ENCODE measurements at regions not wholly inside any gene's neighbourhood (a gene's known extent, or its start where the extent isn't known, plus 50 kb on each side); places are given as distances from the start of the nearest gene placed in this dataset.
A peak's percentile ranks its signal among the peaks of the same experiment; 100 is the strongest.
"Not testable (repeated sequence)": the region's sequence is repeated elsewhere in the genome, so short reads cannot be mapped to it uniquely, and the experiment has no call there.

- no peak overlapping the region for H3K4me3 ChIP-seq (ENCODE audit: low read depth, low read length)
- DNase-seq (ENCODE audit: low read depth): no peak
Observed at GRCh38 chr6:166253778-166254204, 54.4 kb downstream of the PRR18 start.

GRCh38 chr6:166253281-166253681 is 54.9 kb downstream of the PRR18 start:
- H3K4me3 ChIP-seq (ENCODE audit: low read depth, low read length): peak overlapping the region; percentile 17
- no peak for DNase-seq (ENCODE audit: low read depth)

- H3K4me3 ChIP-seq (ENCODE audit: low read depth, low read length): no peak overlapping the region
Observed at GRCh38 chr6:166252601-166253000, 55.6 kb downstream of the PRR18 start.

GRCh38 chr6:166251655-166252054 is 56.5 kb downstream of the PRR18 start:
- no peak for DNase-seq (ENCODE audit: low read depth)
- no peak overlapping the region for H3K4me3 ChIP-seq (ENCODE audit: low read depth, low read length)

More at GRCh38 chr6:166252601-166253000, 55.6 kb downstream of the PRR18 start:
- DNase-seq (ENCODE audit: low read depth): no peak

- H3K4me3 ChIP-seq (ENCODE audit: low read depth, low read length): no peak overlapping the region
- DNase-seq (ENCODE audit: low read depth): no peak
Observed at GRCh38 chr6:166251211-166251610, 57.0 kb downstream of the PRR18 start.

- DNase-seq (ENCODE audit: low read depth); H3K4me3 ChIP-seq (ENCODE audit: low read depth, low read length): not testable (repeated sequence)
Observed at GRCh38 chr6:166249061-166249785, 59.0 kb downstream of the PRR18 start.

- DNase-seq (ENCODE audit: low read depth): no peak
- H3K4me3 ChIP-seq (ENCODE audit: low read depth, low read length): no peak overlapping the region
Observed at GRCh38 chr6:166245148-166245547, 63.0 kb downstream of the PRR18 start.

- no peak for DNase-seq (ENCODE audit: low read depth)
- H3K4me3 ChIP-seq (ENCODE audit: low read depth, low read length): no peak overlapping the region
Observed at GRCh38 chr6:166244353-166245045, 63.7 kb downstream of the PRR18 start.

- H3K4me3 ChIP-seq (ENCODE audit: low read depth, low read length): no peak overlapping the region
- no peak for DNase-seq (ENCODE audit: low read depth)
Observed at GRCh38 chr6:166242888-166243287, 65.3 kb downstream of the PRR18 start.

- no peak for DNase-seq (ENCODE audit: low read depth)
- H3K4me3 ChIP-seq (ENCODE audit: low read depth, low read length): no peak overlapping the region
Observed at GRCh38 chr6:166241974-166242373, 66.2 kb downstream of the PRR18 start.

- H3K4me3 ChIP-seq (ENCODE audit: low read depth, low read length): no peak overlapping the region
- DNase-seq (ENCODE audit: low read depth): no peak
Observed at GRCh38 chr6:166240889-166241288, 67.3 kb downstream of the PRR18 start.

- H3K4me3 ChIP-seq (ENCODE audit: low read depth, low read length): no peak overlapping the region
- DNase-seq (ENCODE audit: low read depth): no peak
Observed at GRCh38 chr6:166237617-166238016, 70.0 kb upstream of the TBXT start.

- H3K4me3 ChIP-seq (ENCODE audit: low read depth, low read length): no peak overlapping the region
- no peak for DNase-seq (ENCODE audit: low read depth)
Observed at GRCh38 chr6:166236596-166236995, 68.9 kb upstream of the TBXT start.

GRCh38 chr6:166235666-166236292 is 68.1 kb upstream of the TBXT start:
- DNase-seq (ENCODE audit: low read depth): no peak

GRCh38 chr6:166231181-166231580 is 63.5 kb upstream of the TBXT start:
- DNase-seq (ENCODE audit: low read depth); H3K4me3 ChIP-seq (ENCODE audit: low read depth, low read length): not testable (repeated sequence)

More at GRCh38 chr6:166235666-166236292, 68.1 kb upstream of the TBXT start:
- H3K4me3 ChIP-seq (ENCODE audit: low read depth, low read length): no peak overlapping the region

GRCh38 chr6:166228839-166229528 is 61.3 kb upstream of the TBXT start:
- DNase-seq (ENCODE audit: low read depth): no peak

GRCh38 chr6:166228425-166228824 is 60.8 kb upstream of the TBXT start:
- H3K4me3 ChIP-seq (ENCODE audit: low read depth, low read length): no peak overlapping the region
- no peak for DNase-seq (ENCODE audit: low read depth)

More at GRCh38 chr6:166228839-166229528, 61.3 kb upstream of the TBXT start:
- no peak overlapping the region for H3K4me3 ChIP-seq (ENCODE audit: low read depth, low read length)

- DNase-seq (ENCODE audit: low read depth): no peak
- no peak overlapping the region for H3K4me3 ChIP-seq (ENCODE audit: low read depth, low read length)
Observed at GRCh38 chr6:166223079-166223478, 55.4 kb upstream of the TBXT start.

- H3K4me3 ChIP-seq (ENCODE audit: low read depth, low read length): no peak overlapping the region
- no peak for DNase-seq (ENCODE audit: low read depth)
Observed at GRCh38 chr6:166222631-166223030, 55.0 kb upstream of the TBXT start.

- DNase-seq (ENCODE audit: low read depth): no peak
- H3K4me3 ChIP-seq (ENCODE audit: low read depth, low read length): no peak overlapping the region
Observed at GRCh38 chr6:166221636-166222035, 54.0 kb upstream of the TBXT start.

Measured in skeletal muscle cell (primary cell).